MM.1S (cell line): ENCODE measurements at regions not wholly inside any gene's neighbourhood (a gene's known extent, or its start where the extent isn't known, plus 50 kb on each side); places are given as distances from the start of the nearest gene placed in this dataset.

ENCODE experiments used
- DNase-seq: peaks from one replicate; pipeline ENCODE4 v3.0.0-alpha.2; 2015
- H2AFZ ChIP-seq: fragments of 300-600 bp; sonication (generic); 2 replicates; pipeline ENCODE4 v1.6.0; 2016; ENCODE audit warnings: antibody characterized with exemption, low read length
- H3F3A ChIP-seq: fragments of 300-600 bp; sonication (generic); 2 replicates; pipeline ENCODE4 v1.6.1; 2016; ENCODE audit warnings: mild to moderate bottlenecking, antibody characterized with exemption, low read length, moderate library complexity, mixed read lengths; ENCODE audit not compliant: insufficient read depth
- H3K27ac ChIP-seq: fragments of 300-600 bp; sonication (generic); 2 replicates; pipeline ENCODE4 v1.5.1; 2016; ENCODE audit warnings: mild to moderate bottlenecking, low read length
- H3K27me3 ChIP-seq: fragments of 300-600 bp; sonication (generic); replicated peaks from 2 replicates; pipeline ENCODE4 v1.6.0; 2016; ENCODE audit warnings: low read length; ENCODE audit not compliant: insufficient read depth
- H3K36me3 ChIP-seq: fragments of 300-600 bp; sonication (generic); replicated peaks from 2 replicates; pipeline ENCODE4 v1.6.1; 2016; ENCODE audit warnings: mild to moderate bottlenecking, low read length, mixed read lengths; ENCODE audit not compliant: insufficient read depth
- H3K4me1 ChIP-seq: fragments of 300-600 bp; sonication (generic); 2 replicates; pipeline ENCODE4 v1.6.1; 2016; ENCODE audit warnings: low read length, mixed read lengths
- H3K4me2 ChIP-seq: fragments of 300-600 bp; sonication (generic); 2 replicates; pipeline ENCODE4 v1.6.0; 2016; ENCODE audit warnings: low read depth, low read length
- H3K4me3 ChIP-seq: fragments of 300-600 bp; sonication (generic); 2 replicates; pipeline ENCODE4 v1.5.1; 2016; ENCODE audit warnings: low read length, mixed read lengths
- H3K79me2 ChIP-seq: fragments of 300-600 bp; sonication (generic); 2 replicates; pipeline ENCODE4 v1.6.1; 2016; ENCODE audit warnings: mixed run types, low read length, mixed read lengths
- H3K9ac ChIP-seq: fragments of 300-600 bp; sonication (generic); 2 replicates; pipeline ENCODE4 v1.6.1; 2016; ENCODE audit warnings: low read length, mixed read lengths
- H3K9me2 ChIP-seq: fragments of 300-600 bp; sonication (generic); replicated peaks from 2 replicates; pipeline ENCODE4 v1.6.1; 2016; ENCODE audit warnings: mild to moderate bottlenecking, low read length, mixed read lengths; ENCODE audit not compliant: insufficient read depth
- H3K9me3 ChIP-seq: fragments of 300-600 bp; sonication (generic); replicated peaks from 2 replicates; pipeline ENCODE4 v1.6.1; 2016; ENCODE audit warnings: mild to moderate bottlenecking, low read length, mixed read lengths; ENCODE audit not compliant: insufficient read depth
- H4K20me1 ChIP-seq: fragments of 300-600 bp; sonication (generic); 2 replicates; pipeline ENCODE4 v1.6.1; 2016; ENCODE audit warnings: mild to moderate bottlenecking, low read length, moderate library complexity, mixed read lengths; ENCODE audit not compliant: insufficient read depth
- EZH2 ChIP-seq: fragments of 300-600 bp; sonication (generic); optimal IDR thresholded peaks from 2 replicates; pipeline ENCODE3; 2017; ENCODE audit warnings: low read depth, mild to moderate bottlenecking, antibody characterized with exemption, low read length, mixed read lengths
- EZH2phosphoT487 ChIP-seq: fragments of 300-600 bp; sonication (generic); IDR thresholded peaks from 2 replicates; pipeline ENCODE4 v1.6.1; 2018; ENCODE audit warnings: antibody characterized with exemption, low read length
- TF ChIP-seq, protein P1 (sequence below): fragments of 300-600 bp; sonication (generic); IDR thresholded peaks from 2 replicates; pipeline ENCODE4 v1.5.1; 2016; ENCODE audit warnings: antibody characterized with exemption, low read length, mixed read lengths

DNA sequence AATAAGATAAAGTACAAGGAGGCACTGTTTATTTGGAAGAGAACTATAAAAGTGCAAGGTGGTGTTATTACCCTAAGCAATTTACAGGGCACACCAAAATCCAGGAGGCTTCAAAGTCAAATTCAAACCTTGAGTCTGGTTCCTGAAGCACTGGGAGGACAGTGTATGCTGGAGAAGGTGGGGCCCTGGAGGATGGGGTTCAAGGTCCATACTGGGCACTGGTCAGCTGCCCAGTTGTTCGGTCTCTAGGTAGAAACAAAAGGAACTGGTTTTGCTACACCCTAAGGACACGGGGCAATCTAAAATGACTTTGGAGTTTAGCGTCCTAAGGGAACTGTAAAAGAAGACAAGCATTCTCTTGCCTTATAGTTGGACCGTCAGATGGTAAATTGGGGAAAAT is 78.4 kb upstream of the ELMO1 start:
- DNase-seq = no peak
- no peaks in the 10 kb centered on the region for H3K27me3 ChIP-seq
- H3K4me3 ChIP-seq = no peak overlapping the region
- H2AFZ ChIP-seq = no peak overlapping the region
- no peaks in the 10 kb centered on the region for H4K20me1 ChIP-seq
- no peaks in the 10 kb centered on the region for H3K4me1 ChIP-seq
- H3K9me2 ChIP-seq = no peaks in the 10 kb centered on the region
- no peaks in the 10 kb centered on the region for H3F3A ChIP-seq
- no peak overlapping the region for H3K9ac ChIP-seq
- no peak overlapping the region for H3K4me2 ChIP-seq
- H3K36me3 ChIP-seq = no peaks in the 10 kb centered on the region
- TF ChIP-seq EZH2phosphoT487 (no peak), EZH2 (no peak)
- TF ChIP-seq, protein P1, sequence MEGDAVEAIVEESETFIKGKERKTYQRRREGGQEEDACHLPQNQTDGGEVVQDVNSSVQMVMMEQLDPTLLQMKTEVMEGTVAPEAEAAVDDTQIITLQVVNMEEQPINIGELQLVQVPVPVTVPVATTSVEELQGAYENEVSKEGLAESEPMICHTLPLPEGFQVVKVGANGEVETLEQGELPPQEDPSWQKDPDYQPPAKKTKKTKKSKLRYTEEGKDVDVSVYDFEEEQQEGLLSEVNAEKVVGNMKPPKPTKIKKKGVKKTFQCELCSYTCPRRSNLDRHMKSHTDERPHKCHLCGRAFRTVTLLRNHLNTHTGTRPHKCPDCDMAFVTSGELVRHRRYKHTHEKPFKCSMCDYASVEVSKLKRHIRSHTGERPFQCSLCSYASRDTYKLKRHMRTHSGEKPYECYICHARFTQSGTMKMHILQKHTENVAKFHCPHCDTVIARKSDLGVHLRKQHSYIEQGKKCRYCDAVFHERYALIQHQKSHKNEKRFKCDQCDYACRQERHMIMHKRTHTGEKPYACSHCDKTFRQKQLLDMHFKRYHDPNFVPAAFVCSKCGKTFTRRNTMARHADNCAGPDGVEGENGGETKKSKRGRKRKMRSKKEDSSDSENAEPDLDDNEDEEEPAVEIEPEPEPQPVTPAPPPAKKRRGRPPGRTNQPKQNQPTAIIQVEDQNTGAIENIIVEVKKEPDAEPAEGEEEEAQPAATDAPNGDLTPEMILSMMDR = no peak
- no peaks in the 10 kb centered on the region for H3K79me2 ChIP-seq
- no peaks in the 10 kb centered on the region for H3K9me3 ChIP-seq
- no peak overlapping the region for H3K27ac ChIP-seq

DNA sequence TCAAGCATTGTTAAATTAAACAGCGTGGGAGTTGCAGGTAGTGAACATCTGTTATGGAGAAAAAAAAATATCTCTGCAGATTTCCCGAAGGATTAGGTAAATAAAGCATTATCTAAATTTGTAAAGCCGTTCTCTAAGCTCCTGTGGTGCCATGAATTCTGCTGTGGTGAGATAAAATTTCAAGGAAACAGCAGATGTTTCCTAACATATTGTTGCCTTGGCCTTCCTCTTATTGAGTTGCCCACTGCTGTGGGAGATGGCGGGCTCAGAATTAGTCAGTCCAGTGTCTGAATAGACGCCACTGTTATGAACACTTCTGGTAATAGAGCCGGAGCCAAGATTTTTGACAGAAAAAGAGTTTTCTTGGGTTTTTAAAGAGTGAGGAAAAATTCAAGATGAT is 82.6 kb upstream of the ELMO1 start:
- Histone ChIP-seq H2AFZ (no peak overlapping the region), H3K4me3 (no peak overlapping the region), H3K9me3 (no peaks in the 10 kb centered on the region), H3K9me2 (no peaks in the 10 kb centered on the region), H3K4me2 (no peak overlapping the region), H4K20me1 (no peaks in the 10 kb centered on the region), H3K36me3 (no peaks in the 10 kb centered on the region), H3F3A (no peaks in the 10 kb centered on the region), H3K27me3 (no peaks in the 10 kb centered on the region), H3K27ac (no peak overlapping the region), H3K4me1 (no peaks in the 10 kb centered on the region), H3K9ac (no peak overlapping the region), H3K79me2 (no peaks in the 10 kb centered on the region)
- DNase-seq = no peak
- TF ChIP-seq EZH2 (no peak), EZH2phosphoT487 (no peak)
- TF ChIP-seq, protein P1 = no peak

GRCh38 chr7:37532636-37533035 is 84.0 kb upstream of the ELMO1 start:
- H3K4me3 ChIP-seq = no peak overlapping the region
- H3F3A ChIP-seq = no peaks in the 10 kb centered on the region
- no peaks in the 10 kb centered on the region for H3K27me3 ChIP-seq
- H3K9ac ChIP-seq = no peak overlapping the region
- H3K79me2 ChIP-seq = no peaks in the 10 kb centered on the region
- TF ChIP-seq EZH2 = no peak
- TF ChIP-seq, protein P1 = no peak
- no peaks in the 10 kb centered on the region for H3K9me3 ChIP-seq
- H3K4me1 ChIP-seq = no peaks in the 10 kb centered on the region
- H2AFZ ChIP-seq = no peak overlapping the region
- no peak for DNase-seq
- no peaks in the 10 kb centered on the region for H3K36me3 ChIP-seq
- H3K27ac ChIP-seq = no peak overlapping the region
- H3K9me2 ChIP-seq = no peaks in the 10 kb centered on the region
- H3K4me2 ChIP-seq = no peak overlapping the region
- H4K20me1 ChIP-seq = no peaks in the 10 kb centered on the region
